Ramos (cell line): ENCODE measurements at regions not wholly inside any gene's neighbourhood (a gene's known extent, or its start where the extent isn't known, plus 50 kb on each side); places are given as distances from the start of the nearest gene placed in this dataset.

Experiments
- in situ Hi-C: fragments of 300-500 bp; cut with MboI; formaldehyde crosslinking; loops from one replicate; pipeline ENCODE4 v1.14.3; 2022; ENCODE audit warnings: low sequenced_read_pairs; ENCODE audit not compliant: unreplicated experiment

DNA sequence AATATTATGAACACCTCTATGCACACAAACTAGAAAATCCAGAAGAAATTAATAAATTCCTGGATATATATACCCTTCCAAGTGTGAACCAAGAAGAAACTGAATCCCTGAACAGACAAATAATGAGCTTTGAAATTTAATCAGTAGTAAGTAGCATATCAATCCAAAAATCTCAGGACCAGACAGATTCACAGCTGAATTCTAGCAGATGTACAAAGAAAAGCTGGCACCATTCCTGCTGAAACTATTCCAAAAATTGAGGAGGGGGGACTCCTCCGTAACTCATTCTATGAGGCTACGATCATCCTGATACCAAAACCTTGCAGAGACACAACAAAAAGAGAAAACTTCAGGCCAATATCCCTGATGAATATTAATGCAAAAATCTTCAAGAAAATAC is 67.0 kb upstream of the PDE7B start:
- in situ Hi-C loops, result no loop called here

DNA sequence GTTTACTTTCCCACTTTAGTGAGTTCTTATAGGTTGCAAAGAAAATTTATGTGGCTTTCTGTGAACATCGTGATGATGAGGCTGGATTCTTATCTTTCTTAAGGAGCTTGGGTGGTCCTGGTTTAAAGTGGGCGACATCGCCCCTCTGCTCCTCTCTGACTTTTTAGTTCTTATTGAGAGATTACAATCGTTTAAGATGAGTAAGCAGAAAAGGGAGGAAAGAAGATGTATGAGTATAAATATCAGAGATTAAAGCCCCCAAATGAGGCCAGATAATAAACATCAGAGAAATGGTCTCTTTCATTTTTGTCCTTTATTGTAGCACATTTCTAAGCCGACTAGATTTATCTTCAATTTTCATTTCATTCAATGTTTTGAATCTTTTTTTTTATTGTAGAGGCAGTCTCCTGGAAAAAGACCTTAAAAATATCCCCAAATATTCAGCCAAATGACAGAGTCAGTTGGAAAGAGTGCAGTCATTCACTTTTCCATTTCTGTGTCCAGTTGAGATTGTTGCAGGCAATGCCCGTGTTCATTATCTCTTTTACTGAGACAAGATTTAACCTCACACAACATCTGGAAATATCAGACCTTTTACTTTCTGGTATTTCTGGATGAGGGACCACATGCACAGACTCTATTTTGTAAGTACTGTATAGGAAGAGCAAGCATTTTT is 62.0 kb upstream of the PDE7B start:
- in situ Hi-C loops, result no loop called here

DNA sequence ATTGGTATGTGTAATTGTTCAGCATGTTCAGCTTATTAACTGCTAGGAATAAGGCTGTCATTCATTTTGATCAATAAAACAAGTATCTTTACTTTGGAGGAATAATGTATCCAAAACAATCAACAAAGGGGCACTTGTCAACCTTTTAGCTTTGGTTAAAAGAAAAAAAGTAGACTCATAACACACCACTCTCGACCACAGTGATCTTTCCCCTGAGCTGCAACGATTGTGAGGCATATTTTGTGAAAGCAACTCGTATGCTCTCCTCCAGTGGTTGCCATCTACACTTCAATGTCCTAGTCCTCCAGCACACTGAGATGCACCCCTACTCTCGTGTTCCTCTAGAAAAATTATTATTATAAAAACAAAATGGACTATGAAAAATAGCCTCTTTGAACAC is 60.1 kb upstream of the PDE7B start:
- in situ Hi-C loops, result no loop called here

DNA sequence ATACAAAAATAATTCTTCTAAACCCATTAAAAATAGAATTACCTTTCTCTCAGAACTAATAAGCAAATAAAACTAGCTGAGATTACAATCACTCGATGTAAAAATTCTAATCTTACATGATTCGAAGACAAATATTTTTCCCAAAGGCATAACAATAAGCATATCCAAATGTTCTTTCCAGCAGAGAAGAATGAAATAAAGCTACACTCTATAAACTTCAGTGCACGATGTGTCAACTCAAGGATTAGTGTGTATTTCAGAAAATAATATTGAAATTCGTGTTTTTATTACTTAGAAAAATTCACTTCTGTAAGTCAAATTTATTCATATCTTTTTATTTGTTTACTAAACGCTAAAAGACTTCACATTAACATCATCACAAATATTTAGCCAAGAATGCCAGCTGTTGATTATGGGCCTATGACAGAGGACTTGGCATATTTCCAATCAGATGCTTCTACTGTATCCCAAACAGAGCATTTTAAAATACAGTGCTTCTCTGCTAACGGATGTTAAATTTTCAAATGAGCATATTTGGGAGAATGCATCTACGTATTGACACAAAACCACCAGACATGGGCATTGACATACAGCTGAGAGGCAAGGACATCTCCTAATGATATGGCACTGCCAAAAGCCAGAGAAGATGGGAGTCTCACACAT is 54.7 kb upstream of the PDE7B start:
- in situ Hi-C loops, result no loop called here

DNA sequence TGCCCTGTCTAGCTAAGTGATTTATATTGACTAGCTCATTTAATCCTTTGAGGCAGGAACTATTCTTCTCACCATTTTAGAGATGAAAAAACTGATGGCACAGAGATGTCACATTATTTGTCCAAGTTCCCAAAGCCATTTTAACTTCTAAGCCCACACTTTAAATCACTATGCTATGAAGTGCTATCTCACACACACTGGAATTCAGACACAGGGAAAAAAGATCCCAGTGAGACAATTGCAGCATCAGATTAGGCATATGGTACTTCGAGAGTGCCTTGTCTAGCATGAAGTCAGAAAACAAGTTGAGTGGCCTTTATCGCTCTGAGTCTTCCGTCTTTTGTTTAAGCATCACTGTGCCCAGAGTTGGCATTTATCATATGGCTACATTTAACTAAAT is 54.1 kb upstream of the PDE7B start:
- in situ Hi-C loops, result no loop called here

DNA sequence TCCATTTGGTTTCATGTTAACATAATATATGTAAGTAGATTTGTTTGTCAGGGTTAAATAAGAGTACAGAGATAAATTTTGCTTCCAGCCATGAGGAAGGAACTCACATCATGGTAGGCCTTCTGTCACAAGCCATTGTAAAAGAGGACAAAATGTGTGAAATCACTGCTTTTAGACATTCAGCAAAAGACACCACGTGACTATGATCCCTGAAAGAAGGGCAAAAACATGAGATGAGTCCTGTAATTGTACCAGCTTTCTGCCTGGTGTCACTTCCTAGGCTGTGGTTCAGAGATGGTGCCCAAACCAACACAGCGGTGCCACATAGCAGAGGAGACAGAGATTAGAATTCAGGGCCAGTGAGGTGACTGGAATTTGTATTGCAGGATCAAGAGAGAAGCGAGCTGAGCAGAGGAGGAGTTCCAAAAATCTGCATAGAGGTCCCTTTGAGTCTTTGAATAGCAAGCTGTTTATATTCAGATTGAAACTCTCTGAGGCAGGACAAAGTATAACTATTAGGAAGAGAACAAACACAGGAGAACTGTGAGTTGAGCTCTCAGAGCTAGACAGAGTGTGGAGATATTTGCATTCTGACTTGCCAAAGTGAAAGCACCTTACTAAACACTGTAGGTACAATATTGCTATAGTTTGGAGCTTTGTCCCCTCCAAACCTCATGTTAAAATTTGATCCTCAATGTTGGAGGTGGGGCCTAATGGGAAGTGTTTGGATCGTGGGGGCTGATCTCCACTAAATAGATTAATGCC is 52.6 kb upstream of the PDE7B start:
- in situ Hi-C loops, result no loop called here
